Endothelial cell of umbilical vein (primary cell): ENCODE measurements at regions not wholly inside any gene's neighbourhood (a gene's known extent, or its start where the extent isn't known, plus 50 kb on each side); places are given as distances from the start of the nearest gene placed in this dataset.

Experiments
- BruUV-seq: library from RNA; stranded (reverse); fragments of 400-500 nt; replicated peaks from 2 replicates; lab custom pipeline; 2021; lab: Mats Ljungman, UMichigan
- CTCF ChIA-PET: fragments of 300-600, 350-600 bp; sonication (Branson Sonifier 250); formaldehyde crosslinking; loops from one replicate; lab custom pipeline; 2021; ENCODE audit warnings: antibody characterized with exemption, inconsistent platforms; lab: Charles Lee
- POLR2A ChIA-PET: fragments of 300-600, 350-600 bp; sonication (Branson Sonifier 250); formaldehyde crosslinking; loops from one replicate; lab custom pipeline; 2021; ENCODE audit warnings: antibody characterized with exemption, inconsistent platforms; lab: Charles Lee
- DNase-seq: peaks from one replicate; pipeline ENCODE4 v3.0.0-alpha.2; 2011; ENCODE audit warnings: low read depth, low spot score
- FAIRE-seq: peaks from 2 replicates; lab custom pipeline; 2011; peaks lifted over from hg19 to GRCh38; lab: Jason Lieb, UNC
- H2AFZ ChIP-seq: 2 replicates; pipeline ENCODE4 v1.6.0; 2012; ENCODE audit warnings: low read depth, low read length, control low read depth, inconsistent platforms
- H3K27ac ChIP-seq: 2 replicates; pipeline ENCODE4 v1.5.1; 2011; ENCODE audit warnings: low read depth, mild to moderate bottlenecking, control low read depth, low read length, moderate library complexity; ENCODE audit not compliant: insufficient read depth
- H3K27me3 ChIP-seq, 2 experiments: 2 replicates each; pipeline versions ENCODE4 v1.6.0 to v1.6.1; 2011; ENCODE audit warnings: low read length in 2 of 2, mixed read lengths in 1 of 2; ENCODE audit not compliant: control insufficient read depth in 2 of 2, insufficient read depth in 2 of 2
- H3K36me3 ChIP-seq, 2 experiments: 2 replicates in 1 of 2; 3 replicates in 1 of 2; pipeline ENCODE4 v1.5.1; 2011; ENCODE audit warnings: low read length in 2 of 2, mild to moderate bottlenecking in 1 of 2, moderate library complexity in 1 of 2; ENCODE audit not compliant: control insufficient read depth in 2 of 2, insufficient read depth in 2 of 2; ENCODE audit errors: extremely low read depth in 1 of 2
- H3K4me1 ChIP-seq: 3 replicates; pipeline ENCODE4 v1.5.1; 2011; ENCODE audit warnings: mild to moderate bottlenecking, low read length; ENCODE audit not compliant: control insufficient read depth, insufficient read depth; ENCODE audit errors: extremely low read depth
- H3K4me2 ChIP-seq: 2 replicates; pipeline ENCODE4 v1.6.1; 2011; ENCODE audit warnings: low read length, control low read depth, mixed read lengths; ENCODE audit not compliant: insufficient read depth
- H3K4me3 ChIP-seq, 3 experiments: fragments of 200-600 bp in 1 of 3; sonication (generic), shearing (Covaris generic) in 1 of 3; replicated peaks in 1 of 3; 2 replicates each; pipeline ENCODE4 v1.5.1; 2011 to 2016; ENCODE audit warnings: control low read depth in 3 of 3, low read length in 3 of 3, mild to moderate bottlenecking in 2 of 3, inconsistent platforms in 1 of 3, low read depth in 1 of 3, moderate library complexity in 1 of 3; ENCODE audit not compliant: insufficient read depth in 1 of 3
- H3K79me2 ChIP-seq: 2 replicates; pipeline ENCODE4 v1.6.0; 2012; ENCODE audit warnings: low read length, inconsistent platforms; ENCODE audit not compliant: control insufficient read depth, insufficient read depth
- H3K9ac ChIP-seq: replicated peaks from 2 replicates; pipeline ENCODE3; 2011; ENCODE audit warnings: low read length, control low read depth; ENCODE audit not compliant: insufficient read depth; ENCODE audit errors: extremely low read depth
- H3K9me1 ChIP-seq: replicated peaks from 3 replicates; pipeline ENCODE4 v1.6.0; 2011; ENCODE audit warnings: mild to moderate bottlenecking, low read length; ENCODE audit not compliant: control insufficient read depth, insufficient read depth; ENCODE audit errors: extremely low read depth
- H3K9me3 ChIP-seq: replicated peaks from 2 replicates; pipeline ENCODE4 v1.5.1; 2012; ENCODE audit warnings: low read length, inconsistent platforms; ENCODE audit not compliant: control insufficient read depth, insufficient read depth
- H4K20me1 ChIP-seq: replicated peaks from 2 replicates; pipeline ENCODE3; 2011; ENCODE audit warnings: mild to moderate bottlenecking, low read length; ENCODE audit not compliant: control insufficient read depth, insufficient read depth; ENCODE audit errors: extremely low read depth
- CTCF ChIP-seq, 2 donors: IDR thresholded peaks; 1 replicate in 1 of 2; 2 replicates in 1 of 2; pipeline ENCODE4 v1.5.1; 2011; ENCODE audit warnings: low read length in 2 of 2, mild to moderate bottlenecking in 2 of 2, moderate library complexity in 2 of 2, control low read depth in 1 of 2, inconsistent platforms in 1 of 2, low read depth in 1 of 2; ENCODE audit not compliant: insufficient read depth in 1 of 2; ENCODE audit errors: extremely low read depth in 1 of 2
- JUN ChIP-seq: IDR thresholded peaks from 2 replicates; pipeline ENCODE4 v1.6.1; 2011; ENCODE audit warnings: borderline replicate concordance, low read depth; ENCODE audit not compliant: insufficient read length, insufficient read depth
- MAX ChIP-seq: IDR thresholded peaks from 2 replicates; pipeline ENCODE4 v1.6.1; 2011; ENCODE audit not compliant: insufficient read depth, insufficient read length
- dilution Hi-C: fragments of 300-500 bp; cut with MboI; formaldehyde crosslinking; loops from one replicate; pipeline ENCODE4 v1.15.0; 2019; ENCODE audit warnings: low sequenced_read_pairs; ENCODE audit not compliant: extremely low pct_ligation_motif_present
- intact Hi-C: fragments of 100-400 bp; cut with micrococcal nuclease; formaldehyde crosslinking; loops from one replicate; pipeline ENCODE4 v1.10.0; 2022

GRCh38 chr20:10739134-10739533 is 65.3 kb upstream of the JAG1 start:
- intact Hi-C loops = loop anchor here (2.0 kb wide), 1 partner anchor 14 kb away; no protein-coding TSS in a partner anchor
- CTCF ChIA-PET = interaction anchor here (1.0 to 1.9 kb wide), 4 partner anchors 9 to 65 kb away, joined by 4 to 6 read pairs (median 4); partner anchors contain the start of gene JAG1

More at GRCh38 chr20:10739134-10739533, 65.3 kb upstream of the JAG1 start:
- no TSS peak for BruUV-seq
- POLR2A ChIA-PET = no interaction called here
- no peaks in the 10 kb centered on the region for H3K9me3 ChIP-seq
- dilution Hi-C loops = no loop called here
- peak overlapping the region; percentile 96 for H3K4me2 ChIP-seq
- peak overlapping the region; percentile 90 for H2AFZ ChIP-seq
- no peaks in the 10 kb centered on the region for H4K20me1 ChIP-seq
- no peaks in the 10 kb centered on the region for H3K9me1 ChIP-seq
- peaks cover 5% of the 10 kb centered on the region for H3K4me1 ChIP-seq
- H3K79me2 ChIP-seq = no peaks in the 10 kb centered on the region
- TF ChIP-seq JUN (no peak), MAX (no peak), CTCF (IDR thresholded peaks at IDR 0.05; ENCODE audit: extremely low read depth in 1 of 2, insufficient read depth in 1 of 2, low read depth in 1 of 2, low read length in 2 of 2) (no peak)
- DNase-seq = no peak
- H3K36me3 ChIP-seq = no peaks in the 10 kb centered on the region
- H3K9ac ChIP-seq = peak overlapping the region; percentile 24
- H3K27ac ChIP-seq = no peak overlapping the region
- H3K4me3 ChIP-seq = peak overlapping the region in 2 of 3 experiments; percentile 37 to 60
- FAIRE-seq = no peak
- H3K27me3 ChIP-seq = no peaks in the 10 kb centered on the region
